GM12878 (cell line): ENCODE measurements at regions not wholly inside any gene's neighbourhood (a gene's known extent, or its start where the extent isn't known, plus 50 kb on each side); places are given as distances from the start of the nearest gene placed in this dataset.

Experiments used
- ATAC-seq: fragments of 200-7000 bp; cut with Tn5 transposase; 3 replicates; pipeline ENCODE4 v1.9.1; 2020; ENCODE audit warnings: mild to moderate bottlenecking, moderate library complexity
- BruUV-seq: library from RNA; stranded (reverse); fragments of 400-500 nt; replicated peaks from 2 replicates; lab custom pipeline; 2021; lab: Mats Ljungman, UMichigan
- CTCF ChIA-PET: fragments of 300-600 bp; sonication (Branson Sonifier 250); formaldehyde crosslinking; extraction: SDS; loops from one replicate; lab custom pipeline; 2021; ENCODE audit warnings: inconsistent platforms; lab: Yijun Ruan, JAX
- POLR2A ChIA-PET: fragments of 350-600 bp; formaldehyde crosslinking; extraction: SDS; loops from one replicate; lab custom pipeline; 2021; ENCODE audit warnings: inconsistent platforms; lab: Charles Lee
- RAD21 ChIA-PET: fragments of 300-600 bp; sonication (Branson Sonifier 250); formaldehyde crosslinking; loops from one replicate; lab custom pipeline; 2023; ENCODE audit warnings: antibody characterized with exemption; ENCODE audit not compliant: unreplicated experiment; lab: Charles Lee
- SMC1A ChIA-PET: fragments of 300-600 bp; sonication (Branson Sonifier 250); formaldehyde crosslinking; loops from one replicate; lab custom pipeline; 2023; ENCODE audit not compliant: unreplicated experiment, uncharacterized antibody; lab: Charles Lee
- DNase-seq: peaks from one replicate; pipeline ENCODE4 v3.0.0-alpha.2; 2011; ENCODE audit warnings: low read depth, low spot score
- FAIRE-seq: peaks from 3 replicates; lab custom pipeline; 2011; peaks lifted over from hg19 to GRCh38; lab: Jason Lieb, UNC
- H2AFZ ChIP-seq: 2 replicates; pipeline ENCODE4 v1.6.0; 2011; ENCODE audit warnings: low read depth, low read length, control low read depth; ENCODE audit not compliant: control insufficient read depth
- H3K27ac ChIP-seq: 2 replicates; pipeline ENCODE4 v1.5.1; 2011; ENCODE audit warnings: control low read depth; ENCODE audit not compliant: control insufficient read depth, insufficient read depth
- H3K27me3 ChIP-seq, 2 experiments: replicated peaks in 1 of 2; 2 replicates each; pipeline versions ENCODE4 v1.6.0 to v1.6.1; 2011; ENCODE audit warnings: low read length in 1 of 2; ENCODE audit not compliant: control insufficient read depth in 2 of 2, insufficient read depth in 2 of 2
- H3K36me3 ChIP-seq, 2 experiments: 2 replicates each; pipeline ENCODE4 v1.5.1; 2011; ENCODE audit warnings: low read length in 1 of 2; ENCODE audit not compliant: control insufficient read depth in 2 of 2, insufficient read depth in 2 of 2
- H3K4me1 ChIP-seq: 2 replicates; pipeline ENCODE4 v1.6.1; 2011; ENCODE audit warnings: mild to moderate bottlenecking, low read length, moderate library complexity, mixed read lengths; ENCODE audit not compliant: control insufficient read depth, insufficient read depth
- H3K4me2 ChIP-seq: 2 replicates; pipeline ENCODE4 v1.6.0; 2011; ENCODE audit warnings: control low read depth; ENCODE audit not compliant: control insufficient read depth, insufficient read depth
- H3K4me3 ChIP-seq: fragments of 200-600 bp; sonication (generic); 2 replicates; pipeline ENCODE4 v1.5.1; 2016
- H3K79me2 ChIP-seq: 2 replicates; pipeline ENCODE4 v1.6.0; 2011; ENCODE audit warnings: low read length; ENCODE audit not compliant: control insufficient read depth, insufficient read depth
- H3K9ac ChIP-seq: 2 replicates; pipeline ENCODE4 v1.8.0; 2011; ENCODE audit warnings: low read length, control low read depth, mixed read lengths; ENCODE audit not compliant: control insufficient read depth, insufficient read depth
- H3K9me3 ChIP-seq: replicated peaks from 3 replicates; pipeline ENCODE4 v1.5.1; 2011; ENCODE audit warnings: mild to moderate bottlenecking, low read length; ENCODE audit not compliant: control insufficient read depth, insufficient read depth
- H4K20me1 ChIP-seq: 2 replicates; pipeline ENCODE4 v1.6.0; 2011; ENCODE audit not compliant: control insufficient read depth, insufficient read depth
- BCL3 ChIP-seq: IDR thresholded peaks from 2 replicates; pipeline ENCODE4 v1.6.1; 2011; ENCODE audit warnings: borderline replicate concordance, low read depth, mild to moderate bottlenecking, moderate library complexity, low read length; ENCODE audit not compliant: insufficient read depth, poor library complexity, severe bottlenecking
- EP300 ChIP-seq, 2 experiments: fragments of 150-350 bp in 1 of 2; IDR thresholded peaks; 2 replicates each; pipeline ENCODE4 v1.6.1; 2011 to 2012; ENCODE audit warnings: low read depth in 2 of 2, low read length in 2 of 2, borderline replicate concordance in 1 of 2, improper control_type of control experiment in 1 of 2, inconsistent platforms in 1 of 2; ENCODE audit not compliant: control insufficient read depth in 1 of 2
- ETV6 ChIP-seq, 2 experiments: fragments of 450-650 bp in 1 of 2; IDR thresholded peaks in 1 of 2; conservative IDR thresholded peaks in 1 of 2; 2 replicates each; pipeline ENCODE4 v1.6.1; 2014; ENCODE audit warnings: antibody characterized with exemption in 1 of 2, borderline replicate concordance in 1 of 2, low read depth in 1 of 2, mild to moderate bottlenecking in 1 of 2, moderate library complexity in 1 of 2
- IKZF1 ChIP-seq: fragments of 450-650 bp; conservative IDR thresholded peaks from 2 replicates; pipeline ENCODE4 v1.6.1; 2017; ENCODE audit warnings: antibody characterized with exemption, mild to moderate bottlenecking
- IKZF2 ChIP-seq, 2 experiments: fragments of 450-650 bp; IDR thresholded peaks; 2 replicates each; pipeline ENCODE4 v1.6.1; 2017; ENCODE audit warnings: mild to moderate bottlenecking in 2 of 2, moderate library complexity in 2 of 2
- KDM1A ChIP-seq: fragments of 200-600 bp; sonication (generic); IDR thresholded peaks from 2 replicates; pipeline ENCODE4 v1.6.1; 2016; ENCODE audit warnings: borderline replicate concordance
- NFIC ChIP-seq: IDR thresholded peaks from 2 replicates; pipeline ENCODE4 v1.6.1; 2012; ENCODE audit warnings: low read depth, mild to moderate bottlenecking, inconsistent platforms, low read length, moderate library complexity
- NKRF ChIP-seq: fragments of 450-650 bp; conservative IDR thresholded peaks from 2 replicates; pipeline ENCODE4 v1.6.1; 2017; ENCODE audit warnings: mild to moderate bottlenecking, moderate library complexity
- NR2F1 ChIP-seq: fragments of 450-650 bp; conservative IDR thresholded peaks from 2 replicates; pipeline ENCODE4 v1.6.1; 2017; ENCODE audit warnings: mild to moderate bottlenecking
- POLR2AphosphoS2 ChIP-seq: IDR thresholded peaks from 2 replicates; pipeline ENCODE4 v1.6.1; 2011; ENCODE audit warnings: low read depth, mild to moderate bottlenecking, low read length, improper control_type of control experiment, moderate library complexity
- RELB ChIP-seq: fragments of 450-650 bp; IDR thresholded peaks from 2 replicates; pipeline ENCODE4 v1.6.1; 2017; ENCODE audit warnings: low read depth, mild to moderate bottlenecking, moderate library complexity
- SMARCA5 ChIP-seq: fragments of 450-650 bp; IDR thresholded peaks from 2 replicates; pipeline ENCODE4 v1.6.1; 2017; ENCODE audit warnings: mild to moderate bottlenecking
- SREBF1 ChIP-seq: IDR thresholded peaks from 2 replicates; pipeline ENCODE4 v1.6.1; 2012; ENCODE audit warnings: mild to moderate bottlenecking, low read length
- TCF12 ChIP-seq: IDR thresholded peaks from 2 replicates; pipeline ENCODE4 v1.6.1; 2011; ENCODE audit warnings: low read depth, mild to moderate bottlenecking, low read length
- USF2 ChIP-seq: IDR thresholded peaks from 2 replicates; pipeline ENCODE4 v1.6.1; 2011; ENCODE audit warnings: low read depth, low read length, improper control_type of control experiment, borderline replicate concordance
- YY1 ChIP-seq: IDR thresholded peaks from 2 replicates; pipeline ENCODE4 v1.6.1; 2011; ENCODE audit warnings: low read depth, mild to moderate bottlenecking, low read length
- ZSCAN29 ChIP-seq: fragments of 450-650 bp; IDR thresholded peaks from 2 replicates; pipeline ENCODE4 v1.6.1; 2017; ENCODE audit warnings: mild to moderate bottlenecking, moderate library complexity
- WGBS: methylation state at CpG from one replicate; pipeline ENCODE4 v1.1.6; 2016; ENCODE audit warnings: low lambda C conversion rate; ENCODE audit not compliant: insufficient replicate concordance, insufficient coverage; ENCODE audit errors: missing lambda C conversion rate; 5-methylcytosine and 5-hydroxymethylcytosine counted together
- in situ Hi-C: fragments of 300-500 bp; cut with MboI; formaldehyde crosslinking; loops from 9 replicates; pipeline ENCODE4 v1.14.3; 2018; ENCODE audit warnings: mixed read lengths
- intact Hi-C: fragments of 100-400 bp; cut with micrococcal nuclease; formaldehyde crosslinking; loops from one replicate; pipeline ENCODE4 v1.14.2; 2022; ENCODE audit not compliant: unreplicated experiment

GRCh38 chr5:68565427-68565826 is 349.9 kb downstream of the PIK3R1 start (continued):
- peak; percentile 75 for TF ChIP-seq BCL3
- TF ChIP-seq NFIC, result 0 out of 2 replicates have a peak, but pooled peaks have one; percentile 38
- TF ChIP-seq YY1, result peak; percentile 40; the same call in 1 of the 2 replicates
- no peak for TF ChIP-seq KDM1A
- TF ChIP-seq IKZF1, result peak; percentile 84
- TF ChIP-seq NR2F1, result 0 out of 2 replicates have a peak, but pooled peaks have one; percentile 24
- peak; percentile 95 for TF ChIP-seq TCF12
- 0 out of 2 replicates have a peak, but pooled peaks have one; percentile 17 for TF ChIP-seq RELB

GRCh38 chr5:68576805-68577204 is 361.2 kb downstream of the PIK3R1 start:
- Histone ChIP-seq H3K4me1 (no peaks in the 10 kb centered on the region), H3K36me3 (no peaks in the 10 kb centered on the region), H3K4me3 (no peak overlapping the region), H3K79me2 (no peaks in the 10 kb centered on the region), H3K27ac (no peak overlapping the region), H4K20me1 (no peaks in the 10 kb centered on the region), H3K9ac (no peak overlapping the region), H3K9me3 (peaks cover 2% of the 10 kb centered on the region; the same call in 1 of the 3 replicates), H3K27me3 (no peaks in the 10 kb centered on the region), H2AFZ (no peak overlapping the region), H3K4me2 (no peak overlapping the region)
- POLR2A ChIA-PET, result no interaction called here
- FAIRE-seq (no peak), DNase-seq (no peak), ATAC-seq (no peak)
- intact Hi-C loops, result no loop called here
- in situ Hi-C loops, result no loop called here
- BruUV-seq, result no TSS peak
- SMC1A ChIA-PET, result interaction anchor here (1.0 to 2.1 kb wide), 4 partner anchors 10 to 135 kb away, joined by 3 to 8 read pairs (median 4); no protein-coding TSS in a partner anchor
- CTCF ChIA-PET, result interaction anchor here (0.9 to 1.2 kb wide), 2 partner anchors 10 to 13 kb away, joined by 4 to 5 read pairs; no protein-coding TSS in a partner anchor
- WGBS, result 44% methylated on average over 1 of the region's 1 CpG
- RAD21 ChIA-PET, result interaction anchor here (1.3 kb wide), 1 partner anchor 290 kb away, joined by 3 read pairs; no protein-coding TSS in a partner anchor
- no peak for TF ChIP-seq SREBF1
- TF ChIP-seq USF2, result no peak
- TF ChIP-seq ZSCAN29, result no peak
- no peak for TF ChIP-seq SMARCA5
- no peak for TF ChIP-seq POLR2AphosphoS2
- no peak for TF ChIP-seq ETV6 (conservative IDR thresholded peaks at IDR 0.05 in 1 of 2, IDR thresholded peaks at IDR 0.05 in 1 of 2; ENCODE audit: borderline replicate concordance in 1 of 2, low read depth in 1 of 2)
- no peak for TF ChIP-seq KDM1A
- TF ChIP-seq NKRF, result no peak
- no peak for TF ChIP-seq EP300 (IDR thresholded peaks at IDR 0.05; ENCODE audit: borderline replicate concordance in 1 of 2, control insufficient read depth in 1 of 2, low read depth in 2 of 2, low read length in 2 of 2)
- TF ChIP-seq IKZF2 (IDR thresholded peaks at IDR 0.05), result no peak
